ENCODE measurements at regions not wholly inside any gene's neighbourhood (a gene's known extent, or its start where the extent isn't known, plus 50 kb on each side); places are given as distances from the start of the nearest gene placed in this dataset.

GRCh38 chr10:124338276-124338925, 80.3 kb downstream of the OAT start:
- H4K91ac ChIP-seq (ENCODE audit: insufficient read length, low read depth, low read length): no peak overlapping the region
- no peak overlapping the region for H2BK120ac ChIP-seq (ENCODE audit: low read depth, low read length, poor library complexity, severe bottlenecking)
- no peak overlapping the region for H4K8ac ChIP-seq (replicated peaks; ENCODE audit: insufficient read length, low read depth, low read length)
- H3K27me3 ChIP-seq (ENCODE audit: insufficient read depth, low read length): no peaks in the 10 kb centered on the region
- Mint-ChIP-seq H3K4me3 (no peak overlapping the region), H3K4me1 (no peaks in the 10 kb centered on the region), H3K27ac (no peak overlapping the region), H3K27me3 (ENCODE audit: low read depth) (peaks cover 4% of the 10 kb centered on the region), H3K36me3 (ENCODE audit: insufficient read depth in 1 of 3, low read depth in 3 of 3) (no peaks in the 10 kb centered on the region; a peak in 1 of 7 replicates), H3K9me3 (peaks cover 0 to 2% of the 10 kb centered on the region in 2 experiments; a peak in 2 of 5 replicates)
- H3K9me3 ChIP-seq (ENCODE audit: control insufficient read depth, low read depth, low read length): no peaks in the 10 kb centered on the region
- H3K4me1 ChIP-seq (ENCODE audit: insufficient read depth, low read length): no peaks in the 10 kb centered on the region
- no peak overlapping the region for H2BK5ac ChIP-seq (ENCODE audit: insufficient read length, low read length)
- no peak overlapping the region for H3K9ac ChIP-seq (ENCODE audit: extremely low read depth, insufficient read length, low read length)
- no peak overlapping the region for H3K18ac ChIP-seq (ENCODE audit: insufficient read length, low read depth, low read length)
- no peak overlapping the region for H3K14ac ChIP-seq (ENCODE audit: insufficient read depth, low read length)
- no peak overlapping the region for H2AFZ ChIP-seq (ENCODE audit: low read length)
- no peak overlapping the region for H2BK20ac ChIP-seq (ENCODE audit: low read depth, low read length, poor library complexity, severe bottlenecking)
- no peaks in the 10 kb centered on the region for H3K79me2 ChIP-seq (ENCODE audit: insufficient read depth, low read length)
- peak; percentile 8 for DNase-seq
- H3K4me2 ChIP-seq (ENCODE audit: insufficient read depth, insufficient read length, low read length): no peak overlapping the region
- no peak for TF ChIP-seq CTCF (conservative IDR thresholded peaks at IDR 0.05)
- H4K20me1 ChIP-seq (ENCODE audit: control insufficient read depth, insufficient read depth, insufficient read length): no peaks in the 10 kb centered on the region
- H2BK12ac ChIP-seq (ENCODE audit: insufficient read length, low read depth, low read length): no peak overlapping the region
- no peaks in the 10 kb centered on the region for H3K23me2 ChIP-seq (ENCODE audit: insufficient read length, low read depth, low read length, poor library complexity, severe bottlenecking)
- WGBS (ENCODE audit: extremely low coverage, insufficient read length, low lambda C conversion rate): no CpG with 5 or more reads among the region's 4 CpGs
- H3T11ph ChIP-seq (ENCODE audit: low read length): no peak overlapping the region
- no peak overlapping the region for H3K27ac ChIP-seq (ENCODE audit: insufficient read length, low read depth, low read length)
- H3K79me1 ChIP-seq (ENCODE audit: insufficient read depth, low read depth, low read length, poor library complexity, severe bottlenecking): no peaks in the 10 kb centered on the region
- H3K4ac ChIP-seq (ENCODE audit: low read depth, low read length): no peak overlapping the region
- no peak overlapping the region for H2BK15ac ChIP-seq (ENCODE audit: low read depth, low read length)
- no peak overlapping the region for H2AK5ac ChIP-seq (ENCODE audit: insufficient read length, low read length)
- no peak overlapping the region for H3K23ac ChIP-seq (ENCODE audit: insufficient read length, low read depth, low read length)
- H3K56ac ChIP-seq (ENCODE audit: insufficient read length, low read depth, low read length): no peak overlapping the region
- H4K5ac ChIP-seq (ENCODE audit: insufficient read length, low read depth, low read length): no peak overlapping the region
